Ovary (tissue), 7 donors: ENCODE measurements at regions not wholly inside any gene's neighbourhood (a gene's known extent, or its start where the extent isn't known, plus 50 kb on each side); places are given as distances from the start of the nearest gene placed in this dataset.

Experiments used
- DNase-seq, 5 donors: peaks; one replicate each; pipeline ENCODE4 v3.0.0-alpha.2; 2019 to 2020
- H3K27ac ChIP-seq, 2 donors: fragments of 200-600 bp; one replicate each; pipeline versions ENCODE4 v1.5.1 to v1.8.0; 2019 to 2022
- H3K27me3 ChIP-seq: fragments of 200-600 bp; one replicate; pipeline ENCODE4 v1.8.0; 2022
- H3K36me3 ChIP-seq: fragments of 200-600 bp; sonication (generic); one replicate; pipeline ENCODE4 v1.5.1; 2019
- H3K4me1 ChIP-seq: one replicate; pipeline ENCODE4 v1.8.1; 2013; ENCODE audit warnings: mild to moderate bottlenecking, moderate library complexity; ENCODE audit not compliant: insufficient read depth
- H3K4me3 ChIP-seq: fragments of 200-600 bp; sonication (generic); one replicate; pipeline ENCODE4 v1.5.1; 2017
- H3K9me3 ChIP-seq, 2 donors: fragments of 200-600 bp in 1 of 2; sonication (generic) in 1 of 2; one replicate each; pipeline versions ENCODE4 v1.5.1 to v1.8.1; 2013 to 2019; ENCODE audit warnings: mild to moderate bottlenecking in 1 of 2, moderate library complexity in 1 of 2
- CTCF ChIP-seq, 3 donors: fragments of 450-650 bp in 2 of 3; fragments of 200-600 bp in 1 of 3; IDR thresholded peaks; one replicate each; pipeline versions ENCODE4 v1.5.1 to v1.8.0; 2016 to 2022; ENCODE audit warnings: antibody characterized with exemption in 3 of 3, mild to moderate bottlenecking in 1 of 3
- EP300 ChIP-seq: sonication (generic); formaldehyde crosslinking; IDR thresholded peaks from one replicate; pipeline ENCODE4 v1.6.1; 2017; ENCODE audit warnings: antibody characterized with exemption
- POLR2A ChIP-seq: fragments of 450-650 bp; IDR thresholded peaks from one replicate; pipeline ENCODE4 v1.6.1; 2017; ENCODE audit warnings: antibody characterized with exemption, mild to moderate bottlenecking, moderate library complexity
- WGBS, 3 donors: extraction: QIAGEN DNeasy Blood & Tissue Kit in 1 of 3; methylation state at CpG; one replicate each; pipeline versions ENCODE4 v1.1.5 to v1.1.7; 2013 to 2017; 5-methylcytosine and 5-hydroxymethylcytosine counted together
- intact Hi-C, 4 donors: fragments of 100-400 bp; cut with DNase I; formaldehyde crosslinking; loops; one replicate each; pipeline versions ENCODE4 v1.11.0 to v1.15.1; 2022 to 2023
- donor health status: DM: no; HTN: no; CAD: no; lungs with moderate emphysema.
- donor health status: DM: no; HTN: no; CAD: no.
- donor health status: Bipolar disorder and iron deficiency.
- donor health status: DM: no; HTN: no; CAD: no.
- donor health status: DM: yes; HTN: yes; CAD: no.

GRCh38 chr11:128235958-128236357 lies 351.4 kb downstream of the ETS1 start:
- H3K27ac ChIP-seq: no peak overlapping the region
- no peaks in the 10 kb centered on the region for H3K9me3 ChIP-seq
- H3K36me3 ChIP-seq: no peaks in the 10 kb centered on the region
- TF ChIP-seq EP300 (no peak), CTCF (IDR thresholded peaks at IDR 0.05) (no peak), POLR2A (no peak)
- intact Hi-C loops: no loop called here
- peaks cover 1% of the 10 kb centered on the region for H3K4me1 ChIP-seq
- H3K4me3 ChIP-seq: no peak overlapping the region
- WGBS, 3 donors: 21 to 31% (median 25%) methylated on average over 4 of the region's 4 CpGs
- H3K27me3 ChIP-seq: no peaks in the 10 kb centered on the region
- peak in 1 of 5 donors; percentile 26 for DNase-seq

- intact Hi-C loops: no loop called here
- Histone ChIP-seq H3K27ac (no peak overlapping the region), H3K36me3 (no peaks in the 10 kb centered on the region), H3K27me3 (no peaks in the 10 kb centered on the region), H3K4me1 (peaks cover 1% of the 10 kb centered on the region), H3K4me3 (no peak overlapping the region), H3K9me3 (no peaks in the 10 kb centered on the region)
- DNase-seq: no peak
- no peak for TF ChIP-seq EP300
- no peak for TF ChIP-seq CTCF (IDR thresholded peaks at IDR 0.05)
- TF ChIP-seq POLR2A: no peak
- 13 to 21% (median 14%) methylated on average over 3 of the region's 3 CpGs for WGBS, 3 donors
Observed at GRCh38 chr11:128235426-128235825, 351.9 kb downstream of the ETS1 start.

- no peaks in the 10 kb centered on the region for H3K36me3 ChIP-seq
- no peaks in the 10 kb centered on the region for H3K9me3 ChIP-seq
- intact Hi-C loops: no loop called here
- H3K4me1 ChIP-seq: peaks cover 1% of the 10 kb centered on the region
- H3K27me3 ChIP-seq: no peaks in the 10 kb centered on the region
- no peak overlapping the region for H3K4me3 ChIP-seq
- H3K27ac ChIP-seq: no peak overlapping the region
- WGBS, 3 donors: 95 to 99% (median 97%) methylated on average over 6 of the region's 6 CpGs
- TF ChIP-seq EP300 (no peak), POLR2A (no peak), CTCF (IDR thresholded peaks at IDR 0.05) (no peak)
- DNase-seq: no peak
Observed at GRCh38 chr11:128234143-128234542, 353.2 kb downstream of the ETS1 start.

- intact Hi-C loops: no loop called here
- Histone ChIP-seq H3K9me3 (no peaks in the 10 kb centered on the region), H3K27me3 (no peaks in the 10 kb centered on the region), H3K36me3 (no peaks in the 10 kb centered on the region), H3K4me1 (peaks cover 1% of the 10 kb centered on the region), H3K4me3 (no peak overlapping the region), H3K27ac (no peak overlapping the region)
- 82 to 99% (median 95%) methylated on average over 5 of the region's 5 CpGs for WGBS, 3 donors
- TF ChIP-seq EP300 (no peak), POLR2A (no peak), CTCF (IDR thresholded peaks at IDR 0.05) (no peak)
- DNase-seq: no peak
Observed at GRCh38 chr11:128232588-128232987, 354.8 kb downstream of the ETS1 start.
